Astrocyte (in vitro differentiated cells and primary cell): ENCODE measurements at regions not wholly inside any gene's neighbourhood (a gene's known extent, or its start where the extent isn't known, plus 50 kb on each side); places are given as distances from the start of the nearest gene placed in this dataset.

ENCODE experiments used
- DNase-seq: peaks from one replicate; pipeline ENCODE4 v3.0.0-alpha.2; 2010; ENCODE audit warnings: low read depth
- FAIRE-seq: peaks from 2 replicates; lab custom pipeline; 2011; peaks lifted over from hg19 to GRCh38; lab: Jason Lieb, UNC
- H2AFZ ChIP-seq: 2 replicates; pipeline ENCODE4 v1.6.0; 2012; ENCODE audit warnings: low read depth, low read length, inconsistent platforms
- H3K27ac ChIP-seq: 2 replicates; pipeline ENCODE4 v1.5.1; 2011; ENCODE audit warnings: low read depth, low read length, inconsistent platforms
- H3K27me3 ChIP-seq: 2 replicates; pipeline ENCODE4 v1.6.0; 2011; ENCODE audit warnings: low read length, inconsistent platforms; ENCODE audit not compliant: insufficient read depth
- H3K36me3 ChIP-seq: 2 replicates; pipeline ENCODE4 v1.5.1; 2011; ENCODE audit warnings: low read length, inconsistent platforms; ENCODE audit not compliant: insufficient read depth
- H3K4me1 ChIP-seq: 2 replicates; pipeline ENCODE4 v1.5.1; 2011; ENCODE audit warnings: low read length, inconsistent platforms; ENCODE audit not compliant: insufficient read depth
- H3K4me2 ChIP-seq: 2 replicates; pipeline ENCODE4 v1.6.0; 2012; ENCODE audit warnings: low read length, inconsistent platforms
- H3K4me3 ChIP-seq: 2 replicates; pipeline ENCODE4 v1.5.1; 2011; ENCODE audit warnings: low read depth, mild to moderate bottlenecking, low read length, inconsistent platforms; ENCODE audit not compliant: insufficient read depth
- H3K79me2 ChIP-seq: 2 replicates; pipeline ENCODE4 v1.6.0; 2012; ENCODE audit warnings: mild to moderate bottlenecking, low read length, inconsistent platforms; ENCODE audit not compliant: insufficient read depth
- H3K9ac ChIP-seq: 2 replicates; pipeline ENCODE4 v1.6.0; 2012; ENCODE audit warnings: mild to moderate bottlenecking, low read length, inconsistent platforms
- H3K9me3 ChIP-seq: 2 replicates; pipeline ENCODE4 v1.5.1; 2012; ENCODE audit warnings: low read depth, mild to moderate bottlenecking, low read length, inconsistent platforms; ENCODE audit not compliant: insufficient read depth
- H4K20me1 ChIP-seq: 2 replicates; pipeline ENCODE4 v1.6.0; 2012; ENCODE audit warnings: low read length, inconsistent platforms; ENCODE audit not compliant: insufficient read depth
- H3K27ac Mint-ChIP-seq: one replicate; pipeline ENCODE4 v1.8.0; 2021; ENCODE audit warnings: mild to moderate bottlenecking, mixed read lengths; ENCODE audit not compliant: unreplicated experiment
- H3K27me3 Mint-ChIP-seq: one replicate; pipeline ENCODE4 v1.8.0; 2021; ENCODE audit warnings: low read depth, mixed read lengths; ENCODE audit not compliant: unreplicated experiment
- H3K36me3 Mint-ChIP-seq: one replicate; pipeline ENCODE4 v1.8.0; 2021; ENCODE audit warnings: low read depth, mixed read lengths; ENCODE audit not compliant: unreplicated experiment
- H3K4me1 Mint-ChIP-seq: one replicate; pipeline ENCODE4 v1.8.0; 2021; ENCODE audit warnings: low read depth, mixed read lengths; ENCODE audit not compliant: unreplicated experiment
- H3K4me3 Mint-ChIP-seq: one replicate; pipeline ENCODE4 v1.8.0; 2021; ENCODE audit warnings: mild to moderate bottlenecking, moderate library complexity, mixed read lengths; ENCODE audit not compliant: unreplicated experiment
- H3K9me3 Mint-ChIP-seq: one replicate; pipeline ENCODE4 v1.8.0; 2021; ENCODE audit warnings: mild to moderate bottlenecking, mixed read lengths; ENCODE audit not compliant: unreplicated experiment
- EZH2 ChIP-seq: IDR thresholded peaks from 2 replicates; pipeline ENCODE4 v1.6.1; 2012; ENCODE audit warnings: mild to moderate bottlenecking, low read length, inconsistent platforms; ENCODE audit not compliant: insufficient read depth
- TF ChIP-seq, protein P1 (sequence below): IDR thresholded peaks from 2 replicates; pipeline ENCODE4 v1.5.1; 2011; ENCODE audit warnings: low read depth, mild to moderate bottlenecking, inconsistent platforms, low read length, moderate library complexity; ENCODE audit not compliant: insufficient read depth

DNA sequence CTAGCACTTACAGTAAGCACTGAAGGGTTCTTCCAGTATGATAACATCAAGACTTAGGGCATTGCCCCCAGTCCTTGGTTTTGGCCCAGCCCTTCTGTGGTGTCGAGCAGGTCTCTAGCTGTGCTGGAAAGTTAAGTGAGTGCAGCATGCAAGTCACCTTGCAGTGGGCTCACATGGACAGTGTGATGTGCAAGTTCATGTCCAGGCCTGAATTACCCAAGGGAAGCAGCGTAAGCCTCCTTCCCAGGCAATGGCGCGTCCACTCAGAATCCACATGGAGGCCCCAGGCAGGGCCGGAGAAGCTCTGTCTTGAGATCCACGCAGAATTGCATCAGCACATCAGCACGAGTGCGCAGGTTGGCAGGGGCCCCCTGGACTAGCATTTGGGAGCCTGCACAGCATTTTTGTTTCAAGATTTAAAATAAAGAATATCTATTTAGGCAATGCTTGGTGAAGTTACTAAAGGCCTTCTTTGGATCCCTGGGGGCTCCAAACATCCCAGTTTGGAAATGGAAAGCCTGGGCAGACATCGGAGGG, 108.4 kb upstream of the ALDH1B1 start:
- H2AFZ ChIP-seq = no peak overlapping the region
- H3K4me2 ChIP-seq = no peak overlapping the region
- peaks cover 11% of the 10 kb centered on the region for H3K4me1 Mint-ChIP-seq
- TF ChIP-seq EZH2 = no peak
- no peak for DNase-seq
- no peak overlapping the region for H3K9ac ChIP-seq
- H3K27me3 ChIP-seq = peaks cover 12% of the 10 kb centered on the region
- H3K4me1 ChIP-seq = no peaks in the 10 kb centered on the region
- no peaks in the 10 kb centered on the region for H3K36me3 ChIP-seq
- H3K9me3 Mint-ChIP-seq = peaks cover 4% of the 10 kb centered on the region
- H3K36me3 Mint-ChIP-seq = no peaks in the 10 kb centered on the region
- H3K4me3 ChIP-seq = no peak overlapping the region
- no peak overlapping the region for H3K4me3 Mint-ChIP-seq
- H3K27ac ChIP-seq = no peak overlapping the region
- no peak for FAIRE-seq
- H4K20me1 ChIP-seq = no peaks in the 10 kb centered on the region
- no peak overlapping the region for H3K27ac Mint-ChIP-seq
- peaks cover 32% of the 10 kb centered on the region for H3K27me3 Mint-ChIP-seq
- no peaks in the 10 kb centered on the region for H3K9me3 ChIP-seq
- no peaks in the 10 kb centered on the region for H3K79me2 ChIP-seq

DNA sequence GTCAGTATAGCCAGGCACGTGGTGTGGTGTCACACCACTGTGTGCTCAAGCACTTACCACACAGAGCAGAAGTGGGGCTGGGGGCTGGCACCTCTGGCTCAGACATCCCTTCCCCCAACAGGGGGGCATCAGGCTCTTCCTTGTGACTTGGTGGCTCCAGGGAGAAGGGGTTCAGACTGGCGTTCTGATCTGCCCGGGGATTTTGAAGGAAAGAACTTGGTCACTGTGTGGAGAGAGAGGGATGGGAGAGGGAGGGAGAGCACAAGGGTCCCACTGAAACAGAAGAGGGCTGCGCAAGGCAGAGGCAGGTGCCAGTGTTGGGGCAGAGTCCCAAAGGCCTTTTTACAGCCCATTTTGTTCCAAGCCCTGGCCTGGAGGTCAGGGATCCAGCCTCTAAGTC, 109.7 kb upstream of the ALDH1B1 start:
- H3K27ac ChIP-seq = no peak overlapping the region
- H3K27ac Mint-ChIP-seq = no peak overlapping the region
- H3K4me1 ChIP-seq = no peaks in the 10 kb centered on the region
- no peaks in the 10 kb centered on the region for H3K36me3 ChIP-seq
- DNase-seq (no peak), FAIRE-seq (no peak)
- no peak overlapping the region for H3K4me3 ChIP-seq
- no peak overlapping the region for H2AFZ ChIP-seq
- no peaks in the 10 kb centered on the region for H3K36me3 Mint-ChIP-seq
- H3K9me3 Mint-ChIP-seq = peaks cover 4% of the 10 kb centered on the region
- H4K20me1 ChIP-seq = no peaks in the 10 kb centered on the region
- no peaks in the 10 kb centered on the region for H3K79me2 ChIP-seq
- H3K27me3 ChIP-seq = peaks cover 10% of the 10 kb centered on the region
- H3K9me3 ChIP-seq = no peaks in the 10 kb centered on the region
- no peak overlapping the region for H3K4me3 Mint-ChIP-seq
- H3K4me2 ChIP-seq = no peak overlapping the region
- no peak overlapping the region for H3K9ac ChIP-seq
- peaks cover 35% of the 10 kb centered on the region for H3K27me3 Mint-ChIP-seq
- peaks cover 14% of the 10 kb centered on the region for H3K4me1 Mint-ChIP-seq
- TF ChIP-seq, protein P1, sequence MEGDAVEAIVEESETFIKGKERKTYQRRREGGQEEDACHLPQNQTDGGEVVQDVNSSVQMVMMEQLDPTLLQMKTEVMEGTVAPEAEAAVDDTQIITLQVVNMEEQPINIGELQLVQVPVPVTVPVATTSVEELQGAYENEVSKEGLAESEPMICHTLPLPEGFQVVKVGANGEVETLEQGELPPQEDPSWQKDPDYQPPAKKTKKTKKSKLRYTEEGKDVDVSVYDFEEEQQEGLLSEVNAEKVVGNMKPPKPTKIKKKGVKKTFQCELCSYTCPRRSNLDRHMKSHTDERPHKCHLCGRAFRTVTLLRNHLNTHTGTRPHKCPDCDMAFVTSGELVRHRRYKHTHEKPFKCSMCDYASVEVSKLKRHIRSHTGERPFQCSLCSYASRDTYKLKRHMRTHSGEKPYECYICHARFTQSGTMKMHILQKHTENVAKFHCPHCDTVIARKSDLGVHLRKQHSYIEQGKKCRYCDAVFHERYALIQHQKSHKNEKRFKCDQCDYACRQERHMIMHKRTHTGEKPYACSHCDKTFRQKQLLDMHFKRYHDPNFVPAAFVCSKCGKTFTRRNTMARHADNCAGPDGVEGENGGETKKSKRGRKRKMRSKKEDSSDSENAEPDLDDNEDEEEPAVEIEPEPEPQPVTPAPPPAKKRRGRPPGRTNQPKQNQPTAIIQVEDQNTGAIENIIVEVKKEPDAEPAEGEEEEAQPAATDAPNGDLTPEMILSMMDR = no peak
- TF ChIP-seq EZH2 = no peak

DNA sequence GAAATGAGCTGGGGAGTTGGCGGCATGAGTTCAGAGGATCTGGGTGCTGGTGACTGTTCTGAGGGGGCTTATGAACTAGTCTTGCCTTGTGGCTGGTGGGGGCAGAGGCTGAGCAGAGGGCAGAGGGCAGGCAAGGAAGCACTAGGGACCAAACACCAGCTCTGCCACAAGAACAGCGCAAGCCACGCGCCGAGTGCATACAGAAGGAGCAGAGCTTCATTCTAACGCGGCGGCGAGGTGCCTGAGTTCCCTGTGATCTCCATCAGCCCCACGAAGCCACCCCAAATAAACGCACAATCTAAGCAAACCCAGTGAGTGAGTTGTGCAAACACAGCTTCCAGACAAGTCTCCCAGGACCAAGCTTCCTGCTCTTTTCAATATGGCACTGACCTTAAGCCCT, 110.6 kb upstream of the ALDH1B1 start:
- H3K27me3 ChIP-seq = peaks cover 13% of the 10 kb centered on the region

More for the DNA sequence above, 110.6 kb upstream of the ALDH1B1 start:
- Histone ChIP-seq H4K20me1 (no peaks in the 10 kb centered on the region), H3K4me3 (no peak overlapping the region), H3K4me1 (no peaks in the 10 kb centered on the region), H3K9me3 (no peaks in the 10 kb centered on the region), H3K4me2 (no peak overlapping the region), H3K27ac (no peak overlapping the region), H3K36me3 (no peaks in the 10 kb centered on the region), H3K9ac (no peak overlapping the region), H2AFZ (no peak overlapping the region), H3K79me2 (no peaks in the 10 kb centered on the region)
- H3K9me3 Mint-ChIP-seq = peaks cover 4% of the 10 kb centered on the region
- FAIRE-seq = no peak
- no peak overlapping the region for H3K4me3 Mint-ChIP-seq
- peaks cover 9% of the 10 kb centered on the region for H3K4me1 Mint-ChIP-seq
- no peaks in the 10 kb centered on the region for H3K36me3 Mint-ChIP-seq
- no peak overlapping the region for H3K27ac Mint-ChIP-seq
- H3K27me3 Mint-ChIP-seq = peaks cover 40% of the 10 kb centered on the region
- no peak for DNase-seq
- TF ChIP-seq EZH2 = no peak
- TF ChIP-seq, protein P1 = no peak
